GM13976 (cell line): ENCODE measurements at regions not wholly inside any gene's neighbourhood (a gene's known extent, or its start where the extent isn't known, plus 50 kb on each side); places are given as distances from the start of the nearest gene placed in this dataset.
"Not testable (repeated sequence)": the region's sequence is repeated elsewhere in the genome, so short reads cannot be mapped to it uniquely, and the experiment has no call there.

Source experiments
- DNase-seq: peaks from one replicate; pipeline ENCODE4 v3.0.0; 2012; ENCODE audit warnings: low spot score
- CTCF ChIP-seq: IDR thresholded peaks from 2 replicates; pipeline ENCODE4 v1.5.1; 2012; ENCODE audit warnings: borderline replicate concordance, mild to moderate bottlenecking; ENCODE audit not compliant: insufficient read depth; ENCODE audit errors: extremely low read depth, missing control alignments, control extremely low read depth
- in situ Hi-C: fragments of 300-500 bp; cut with MboI; formaldehyde crosslinking; loops from one replicate; pipeline ENCODE4 v1.12.0; 2022; ENCODE audit warnings: low sequenced_read_pairs, mixed read lengths, inconsistent platforms; ENCODE audit not compliant: unreplicated experiment

GRCh38 chr4:158968961-158969360 lies 133.9 kb upstream of the RAPGEF2 start:
- no peak for TF ChIP-seq CTCF
- in situ Hi-C loops, result no loop called here
- no peak for DNase-seq

- no peak for TF ChIP-seq CTCF
- in situ Hi-C loops, result no loop called here
- no peak for DNase-seq
Observed at GRCh38 chr4:158970812-158971211, 132.1 kb upstream of the RAPGEF2 start.

GRCh38 chr4:158974438-158974837 lies 128.4 kb upstream of the RAPGEF2 start:
- DNase-seq, in situ Hi-C loops: not testable (repeated sequence)

GRCh38 chr4:158980711-158981110 lies 122.2 kb upstream of the RAPGEF2 start:
- in situ Hi-C loops, DNase-seq: not testable (repeated sequence)

- TF ChIP-seq CTCF, result no peak
- no peak for DNase-seq
- in situ Hi-C loops, result no loop called here
Observed at GRCh38 chr4:158991534-158992155, 111.2 kb upstream of the RAPGEF2 start.

- DNase-seq, result no peak
- TF ChIP-seq CTCF, result no peak
- in situ Hi-C loops, result no loop called here
Observed at GRCh38 chr4:158993891-158994290, 109.0 kb upstream of the RAPGEF2 start.

- in situ Hi-C loops, result no loop called here
- DNase-seq, result no peak
- no peak for TF ChIP-seq CTCF
Observed at GRCh38 chr4:158995040-158995439, 107.8 kb upstream of the RAPGEF2 start.

- TF ChIP-seq CTCF, result no peak
- in situ Hi-C loops, result no loop called here
- DNase-seq, result no peak
Observed at GRCh38 chr4:158995965-158996364, 106.9 kb upstream of the RAPGEF2 start.
